Endothelial cell of umbilical vein (primary cell): ENCODE measurements at regions not wholly inside any gene's neighbourhood (a gene's known extent, or its start where the extent isn't known, plus 50 kb on each side); places are given as distances from the start of the nearest gene placed in this dataset.

ENCODE experiments used
- CTCF ChIP-seq, 2 donors: IDR thresholded peaks; 1 replicate in 1 of 2; 2 replicates in 1 of 2; pipeline ENCODE4 v1.5.1; 2011; ENCODE audit warnings: low read length in 2 of 2, mild to moderate bottlenecking in 2 of 2, moderate library complexity in 2 of 2, control low read depth in 1 of 2, inconsistent platforms in 1 of 2, low read depth in 1 of 2; ENCODE audit not compliant: insufficient read depth in 1 of 2; ENCODE audit errors: extremely low read depth in 1 of 2
- POLR2A ChIP-seq: IDR thresholded peaks from 2 replicates; pipeline ENCODE4 v1.6.1; 2012; ENCODE audit warnings: low read depth, mild to moderate bottlenecking, control low read depth, low read length

GRCh38 chr17:5975661-5976060 is 94.5 kb upstream of the WSCD1 start:
- TF ChIP-seq POLR2A (no peak), CTCF (IDR thresholded peaks at IDR 0.05; ENCODE audit: extremely low read depth in 1 of 2, insufficient read depth in 1 of 2, low read depth in 1 of 2, low read length in 2 of 2) (no peak)
